SU-DHL-6 (cell line): ENCODE measurements at regions not wholly inside any gene's neighbourhood (a gene's known extent, or its start where the extent isn't known, plus 50 kb on each side); places are given as distances from the start of the nearest gene placed in this dataset.

ENCODE experiments used
- H2AFZ ChIP-seq: fragments of 200-600 bp; sonication (generic); 2 replicates; pipeline ENCODE4 v1.6.1; 2014; ENCODE audit warnings: low read depth, mild to moderate bottlenecking, moderate library complexity, mixed read lengths, antibody characterized with exemption, low read length; ENCODE audit not compliant: severe bottlenecking
- H3F3A ChIP-seq: fragments of 200-600 bp; shearing (Covaris generic); 2 replicates; pipeline ENCODE4 v1.6.0; 2016; ENCODE audit warnings: antibody characterized with exemption, mild to moderate bottlenecking; ENCODE audit not compliant: insufficient read depth
- H3K27ac ChIP-seq: fragments of 200-600 bp; sonication (generic); 2 replicates; pipeline ENCODE4 v1.5.1; 2016; ENCODE audit warnings: low read depth, mild to moderate bottlenecking, low read length, moderate library complexity, mixed read lengths
- H3K27me3 ChIP-seq: fragments of 200-600 bp; sonication (generic), shearing (Covaris generic); 2 replicates; pipeline ENCODE4 v1.6.0; 2014; ENCODE audit warnings: mild to moderate bottlenecking, low read length
- H3K36me3 ChIP-seq: fragments of 200-600 bp; sonication (generic); 2 replicates; pipeline ENCODE4 v1.6.1; 2014; ENCODE audit warnings: mild to moderate bottlenecking, low read length, mixed read lengths
- H3K4me2 ChIP-seq: fragments of 300-600, 200-600 bp; shearing (Covaris generic), sonication (generic); 2 replicates; pipeline ENCODE4 v1.6.0; 2014; ENCODE audit warnings: low read length, low read depth, mild to moderate bottlenecking; ENCODE audit not compliant: poor library complexity, severe bottlenecking
- H3K4me3 ChIP-seq: fragments of 200-600 bp; sonication (generic); 2 replicates; pipeline ENCODE4 v1.5.1; 2014; ENCODE audit warnings: antibody characterized with exemption, low read length, mild to moderate bottlenecking, mixed read lengths; ENCODE audit not compliant: insufficient read depth, poor library complexity, severe bottlenecking
- H3K79me2 ChIP-seq: fragments of 200-600 bp; sonication (generic); 2 replicates; pipeline ENCODE4 v1.6.1; 2014; ENCODE audit warnings: mild to moderate bottlenecking, low read length, moderate library complexity; ENCODE audit not compliant: insufficient read depth
- H3K9ac ChIP-seq: fragments of 200-600 bp; sonication (generic); 2 replicates; pipeline ENCODE4 v1.7.0; 2014; ENCODE audit warnings: mild to moderate bottlenecking, low read length
- H3K9me2 ChIP-seq: fragments of 200-600 bp; sonication (generic); replicated peaks from 2 replicates; pipeline ENCODE4 v1.6.1; 2014; ENCODE audit warnings: low read length; ENCODE audit not compliant: insufficient read depth
- H3K9me3 ChIP-seq: fragments of 200-600 bp; sonication (generic); 2 replicates; pipeline ENCODE4 v1.6.1; 2014; ENCODE audit warnings: low read length, mixed read lengths; ENCODE audit not compliant: insufficient read depth
- H4K20me1 ChIP-seq: fragments of 200-600 bp; sonication (generic); 2 replicates; pipeline ENCODE4 v1.6.1; 2014; ENCODE audit warnings: low read depth, mild to moderate bottlenecking, antibody characterized with exemption, low read length, moderate library complexity, mixed read lengths
- EZH2phosphoT487 ChIP-seq: fragments of 200-600 bp; sonication (generic), shearing (Covaris generic); conservative IDR thresholded peaks from 2 replicates; pipeline ENCODE4 v1.6.1; 2018; ENCODE audit warnings: mild to moderate bottlenecking, antibody characterized with exemption, low read length, moderate library complexity, mixed read lengths
- TF ChIP-seq, protein P1 (sequence below): fragments of 200-600 bp; sonication (generic); IDR thresholded peaks from one replicate; pipeline ENCODE4 v1.5.1; 2017; ENCODE audit warnings: antibody characterized with exemption, mild to moderate bottlenecking, low read length, moderate library complexity; ENCODE audit not compliant: insufficient read depth, poor library complexity, severe bottlenecking

DNA sequence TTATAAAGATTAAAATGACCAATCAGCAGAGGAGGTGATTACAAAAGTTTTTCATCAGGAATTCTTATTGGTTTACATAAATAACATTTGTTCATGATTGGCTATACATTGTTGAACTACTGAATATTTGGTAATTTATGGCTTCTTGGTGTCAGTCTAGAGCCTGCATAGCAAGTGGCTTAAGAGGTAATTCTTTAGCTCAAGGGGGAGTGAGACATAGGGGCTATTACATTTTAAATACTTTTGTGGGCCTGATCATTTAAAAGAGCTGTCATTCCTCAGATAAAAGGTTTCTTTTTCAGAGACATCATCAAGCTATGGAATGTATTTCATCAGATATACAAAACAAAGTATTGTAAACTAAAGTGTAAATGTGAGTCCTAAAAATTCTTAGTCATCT is 373.8 kb downstream of the EPHA4 start:
- Histone ChIP-seq H3K4me3 (no peak overlapping the region), H2AFZ (no peak overlapping the region), H4K20me1 (no peaks in the 10 kb centered on the region), H3K36me3 (no peaks in the 10 kb centered on the region), H3K4me2 (no peak overlapping the region), H3F3A (no peaks in the 10 kb centered on the region), H3K9me2 (no peaks in the 10 kb centered on the region), H3K9me3 (no peaks in the 10 kb centered on the region), H3K27me3 (no peaks in the 10 kb centered on the region), H3K79me2 (no peaks in the 10 kb centered on the region), H3K27ac (no peak overlapping the region), H3K9ac (no peak overlapping the region)
- TF ChIP-seq, protein P1, sequence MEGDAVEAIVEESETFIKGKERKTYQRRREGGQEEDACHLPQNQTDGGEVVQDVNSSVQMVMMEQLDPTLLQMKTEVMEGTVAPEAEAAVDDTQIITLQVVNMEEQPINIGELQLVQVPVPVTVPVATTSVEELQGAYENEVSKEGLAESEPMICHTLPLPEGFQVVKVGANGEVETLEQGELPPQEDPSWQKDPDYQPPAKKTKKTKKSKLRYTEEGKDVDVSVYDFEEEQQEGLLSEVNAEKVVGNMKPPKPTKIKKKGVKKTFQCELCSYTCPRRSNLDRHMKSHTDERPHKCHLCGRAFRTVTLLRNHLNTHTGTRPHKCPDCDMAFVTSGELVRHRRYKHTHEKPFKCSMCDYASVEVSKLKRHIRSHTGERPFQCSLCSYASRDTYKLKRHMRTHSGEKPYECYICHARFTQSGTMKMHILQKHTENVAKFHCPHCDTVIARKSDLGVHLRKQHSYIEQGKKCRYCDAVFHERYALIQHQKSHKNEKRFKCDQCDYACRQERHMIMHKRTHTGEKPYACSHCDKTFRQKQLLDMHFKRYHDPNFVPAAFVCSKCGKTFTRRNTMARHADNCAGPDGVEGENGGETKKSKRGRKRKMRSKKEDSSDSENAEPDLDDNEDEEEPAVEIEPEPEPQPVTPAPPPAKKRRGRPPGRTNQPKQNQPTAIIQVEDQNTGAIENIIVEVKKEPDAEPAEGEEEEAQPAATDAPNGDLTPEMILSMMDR = no peak
- no peak for TF ChIP-seq EZH2phosphoT487

DNA sequence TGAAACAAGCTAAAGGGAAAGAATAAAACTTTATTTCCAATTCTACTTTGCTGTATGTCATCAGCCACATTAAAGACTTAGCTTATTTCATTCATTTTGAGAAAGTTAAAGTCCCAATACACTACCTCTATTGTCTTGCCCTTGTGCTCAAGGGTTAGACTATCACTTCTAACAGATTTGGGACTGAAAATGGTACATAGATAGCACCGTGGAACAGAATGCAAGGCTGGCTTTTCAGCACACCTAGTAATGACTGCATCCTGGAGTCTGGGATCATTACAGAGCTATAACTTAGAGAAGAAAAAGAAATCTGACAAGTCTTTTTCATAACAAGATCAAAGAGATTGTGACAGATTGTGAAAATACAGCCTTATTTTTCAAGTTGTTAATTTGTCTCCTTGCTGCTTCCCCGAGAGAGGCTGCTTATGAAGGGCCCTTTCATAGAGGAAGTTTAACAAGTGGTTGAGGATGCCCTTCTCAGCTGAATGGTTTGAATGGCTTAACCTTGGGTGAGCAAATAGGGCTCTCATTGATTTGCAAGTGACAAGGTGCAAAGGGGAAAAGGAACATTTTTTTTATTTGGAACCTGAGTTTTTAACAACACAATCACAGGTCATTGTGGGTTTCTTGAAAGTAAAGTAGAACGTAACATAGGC is 371.8 kb downstream of the EPHA4 start:
- H3K9me2 ChIP-seq = no peaks in the 10 kb centered on the region
- no peak overlapping the region for H2AFZ ChIP-seq
- H3K27ac ChIP-seq = no peak overlapping the region

DNA sequence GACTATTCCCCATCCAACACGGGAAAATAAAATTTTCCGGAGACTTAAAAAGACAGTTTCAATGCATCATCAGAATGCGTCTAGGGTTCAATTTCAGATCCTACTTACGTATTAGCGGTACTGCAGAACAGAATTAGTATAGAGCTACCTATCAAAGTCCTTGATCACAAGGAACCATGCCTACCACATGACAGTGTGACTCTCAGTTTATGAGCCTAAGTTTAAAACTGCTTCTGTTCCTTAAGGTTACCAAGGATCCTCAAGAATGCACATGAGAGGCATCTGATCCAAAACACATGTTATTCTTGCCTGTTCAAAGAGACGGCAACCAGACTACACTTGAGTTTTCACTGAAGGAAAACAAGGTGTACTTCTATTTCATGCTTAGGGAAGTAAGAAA is 369.7 kb downstream of the EPHA4 start:
- H3K9me3 ChIP-seq = no peaks in the 10 kb centered on the region
- H3K4me3 ChIP-seq = no peak overlapping the region
- no peak overlapping the region for H2AFZ ChIP-seq
- no peaks in the 10 kb centered on the region for H3K9me2 ChIP-seq
- no peaks in the 10 kb centered on the region for H4K20me1 ChIP-seq
- TF ChIP-seq, protein P1 = no peak
- TF ChIP-seq EZH2phosphoT487 = no peak
- no peaks in the 10 kb centered on the region for H3K27me3 ChIP-seq
- H3K4me2 ChIP-seq = no peak overlapping the region
- no peaks in the 10 kb centered on the region for H3F3A ChIP-seq
- no peaks in the 10 kb centered on the region for H3K79me2 ChIP-seq
- no peak overlapping the region for H3K27ac ChIP-seq
- no peak overlapping the region for H3K9ac ChIP-seq
- H3K36me3 ChIP-seq = no peaks in the 10 kb centered on the region

More for the DNA sequence above, 371.8 kb downstream of the EPHA4 start:
- Histone ChIP-seq H3K4me2 (no peak overlapping the region), H3K9me3 (no peaks in the 10 kb centered on the region), H3K4me3 (no peak overlapping the region), H3K36me3 (no peaks in the 10 kb centered on the region), H4K20me1 (no peaks in the 10 kb centered on the region), H3K9ac (no peak overlapping the region), H3K27me3 (no peaks in the 10 kb centered on the region), H3F3A (no peaks in the 10 kb centered on the region), H3K79me2 (no peaks in the 10 kb centered on the region)
- TF ChIP-seq, protein P1 = no peak
- TF ChIP-seq EZH2phosphoT487 = no peak
